ENCODE measurements at regions not wholly inside any gene's neighbourhood (a gene's known extent, or its start where the extent isn't known, plus 50 kb on each side); places are given as distances from the start of the nearest gene placed in this dataset.

DNA sequence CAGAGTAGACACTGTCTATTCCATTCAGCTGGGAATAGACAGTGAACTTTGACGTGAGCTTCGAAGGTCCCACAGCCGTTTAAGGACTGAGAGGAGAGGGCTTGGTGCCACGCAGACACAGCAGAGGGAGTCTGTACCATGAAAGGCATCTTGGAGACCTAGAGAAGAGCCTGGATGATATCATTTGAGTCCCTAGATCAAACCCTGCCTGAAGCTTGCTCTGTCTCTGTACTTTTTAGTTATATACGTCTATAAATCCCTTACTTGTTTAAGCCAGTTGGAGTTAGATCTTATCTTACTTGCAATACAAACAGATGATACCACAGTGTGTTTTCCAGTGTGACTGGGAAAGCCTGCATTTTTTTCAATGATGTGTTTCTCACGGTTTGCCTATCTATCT is 128.9 kb upstream of the RTL1 start:
- TF ChIP-seq REST (IDR thresholded peaks at IDR 0.05; ENCODE audit: borderline replicate concordance), result no peak
- TF ChIP-seq EP300 (conservative IDR thresholded peaks at IDR 0.05; ENCODE audit: poor library complexity, severe bottlenecking), result no peak

All from neural cell (in vitro differentiated cells).